ENCODE measurements at regions not wholly inside any gene's neighbourhood (a gene's known extent, or its start where the extent isn't known, plus 50 kb on each side); places are given as distances from the start of the nearest gene placed in this dataset.

DNA sequence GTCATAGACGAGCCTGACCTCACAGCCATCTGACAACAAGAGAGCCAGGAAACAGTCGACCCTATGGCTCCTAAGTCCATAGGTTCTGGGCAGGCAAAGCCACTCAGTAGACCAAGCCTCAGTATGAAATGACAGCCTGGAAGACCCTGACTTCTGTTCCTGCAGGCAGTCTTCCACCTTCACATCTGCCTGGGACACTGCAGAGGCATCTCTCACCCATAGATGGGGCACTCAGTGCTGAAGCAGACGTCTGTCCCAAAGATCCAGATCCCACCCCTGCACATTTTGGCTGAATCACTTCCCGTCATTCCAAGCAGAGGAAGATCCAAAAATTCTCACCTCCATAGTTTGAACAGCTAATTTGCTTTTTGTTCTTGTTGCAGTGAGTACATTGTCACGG lies 139.3 kb upstream of the ZNF507 start:
- TF ChIP-seq POLR2A (IDR thresholded peaks at IDR 0.05; ENCODE audit: low read depth, low read length) (no peak), POLR2AphosphoS5 (IDR thresholded peaks at IDR 0.05; ENCODE audit: low read depth, low read length) (no peak), TAF1 (IDR thresholded peaks at IDR 0.05; ENCODE audit: low read depth, low read length) (no peak), SPI1 (IDR thresholded peaks at IDR 0.05; ENCODE audit: low read depth, low read length) (no peak), PAX5 (IDR thresholded peaks at IDR 0.05; ENCODE audit: insufficient read depth, low read length, severe bottlenecking) (no peak), POU2F2 (IDR thresholded peaks at IDR 0.05; ENCODE audit: low read depth, low read length) (no peak)
